ENCODE measurements at regions not wholly inside any gene's neighbourhood (a gene's known extent, or its start where the extent isn't known, plus 50 kb on each side); places are given as distances from the start of the nearest gene placed in this dataset.

- DNase-seq = no peak
These were observed 1192.8 kb upstream of the CADM2 start for GRCh38 chr3:83765956-83766355.

- DNase-seq = no peak
These were observed 1188.8 kb upstream of the CADM2 start for GRCh38 chr3:83769791-83770663.

GRCh38 chr3:83770664-83771402, 1188.0 kb upstream of the CADM2 start:
- DNase-seq = no peak

GRCh38 chr3:83802801-83803200, 1156.0 kb upstream of the CADM2 start:
- DNase-seq = no peak

GRCh38 chr3:83807511-83807910, 1151.3 kb upstream of the CADM2 start:
- DNase-seq = no peak

GRCh38 chr3:83813176-83813575, 1145.6 kb upstream of the CADM2 start:
- DNase-seq = no peak

- no peak for DNase-seq
These were observed 1142.1 kb upstream of the CADM2 start for GRCh38 chr3:83816653-83817052.

GRCh38 chr3:83821506-83821905, 1137.3 kb upstream of the CADM2 start:
- no peak for DNase-seq

GRCh38 chr3:83823095-83823494, 1135.7 kb upstream of the CADM2 start:
- DNase-seq = no peak

GRCh38 chr3:83835040-83835439, 1123.7 kb upstream of the CADM2 start:
- DNase-seq = no peak

GRCh38 chr3:83842511-83842910, 1116.3 kb upstream of the CADM2 start:
- DNase-seq = no peak

- DNase-seq = no peak
These were observed 1115.1 kb upstream of the CADM2 start for GRCh38 chr3:83843716-83844115.

GRCh38 chr3:83849106-83849730, 1109.6 kb upstream of the CADM2 start:
- DNase-seq = no peak

GRCh38 chr3:83863380-83863779, 1095.4 kb upstream of the CADM2 start:
- no peak for DNase-seq

- no peak for DNase-seq
These were observed 1089.8 kb upstream of the CADM2 start for GRCh38 chr3:83868909-83869567.

GRCh38 chr3:83873550-83873949, 1085.2 kb upstream of the CADM2 start:
- DNase-seq = no peak

GRCh38 chr3:83877910-83878309, 1080.9 kb upstream of the CADM2 start:
- DNase-seq = no peak

GRCh38 chr3:83882701-83883100, 1076.1 kb upstream of the CADM2 start:
- no peak for DNase-seq

- DNase-seq = no peak
These were observed 1068.6 kb upstream of the CADM2 start for GRCh38 chr3:83890039-83890762.

- DNase-seq = no peak
These were observed 1068.0 kb upstream of the CADM2 start for GRCh38 chr3:83890763-83891135.

GRCh38 chr3:83894223-83894622, 1064.6 kb upstream of the CADM2 start:
- DNase-seq = no peak

GRCh38 chr3:83895892-83896291, 1062.9 kb upstream of the CADM2 start:
- DNase-seq = no peak
